ENCODE measurements at regions not wholly inside any gene's neighbourhood (a gene's known extent, or its start where the extent isn't known, plus 50 kb on each side); places are given as distances from the start of the nearest gene placed in this dataset.

GRCh38 chr14:87080146-87080545 lies 912.8 kb downstream of the GALC start:
- no peak for DNase-seq

- DNase-seq, result no peak
Observed at GRCh38 chr14:87079416-87079815, 913.6 kb downstream of the GALC start.

DNA sequence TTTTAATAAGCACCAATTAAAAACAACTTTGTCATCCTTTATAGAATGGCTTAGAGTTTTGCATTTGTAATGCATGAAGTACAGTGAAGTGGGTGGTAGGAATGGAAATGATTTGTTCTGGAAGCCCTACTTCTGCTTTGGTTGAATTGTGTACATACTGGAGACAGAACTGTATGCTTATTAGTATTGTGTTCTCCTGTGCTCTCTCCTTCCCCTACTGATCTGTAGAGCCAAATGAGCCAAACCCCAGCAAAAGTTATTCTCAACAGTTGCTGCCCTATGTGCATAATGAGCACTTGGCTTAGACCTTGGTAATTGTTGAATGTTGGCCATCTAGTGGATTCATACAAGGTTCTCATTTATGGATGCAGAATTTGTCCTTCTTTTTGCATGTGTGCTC lies 916.1 kb downstream of the GALC start:
- DNase-seq, result no peak

GRCh38 chr14:87076146-87076545 lies 916.8 kb downstream of the GALC start:
- no peak for DNase-seq

DNA sequence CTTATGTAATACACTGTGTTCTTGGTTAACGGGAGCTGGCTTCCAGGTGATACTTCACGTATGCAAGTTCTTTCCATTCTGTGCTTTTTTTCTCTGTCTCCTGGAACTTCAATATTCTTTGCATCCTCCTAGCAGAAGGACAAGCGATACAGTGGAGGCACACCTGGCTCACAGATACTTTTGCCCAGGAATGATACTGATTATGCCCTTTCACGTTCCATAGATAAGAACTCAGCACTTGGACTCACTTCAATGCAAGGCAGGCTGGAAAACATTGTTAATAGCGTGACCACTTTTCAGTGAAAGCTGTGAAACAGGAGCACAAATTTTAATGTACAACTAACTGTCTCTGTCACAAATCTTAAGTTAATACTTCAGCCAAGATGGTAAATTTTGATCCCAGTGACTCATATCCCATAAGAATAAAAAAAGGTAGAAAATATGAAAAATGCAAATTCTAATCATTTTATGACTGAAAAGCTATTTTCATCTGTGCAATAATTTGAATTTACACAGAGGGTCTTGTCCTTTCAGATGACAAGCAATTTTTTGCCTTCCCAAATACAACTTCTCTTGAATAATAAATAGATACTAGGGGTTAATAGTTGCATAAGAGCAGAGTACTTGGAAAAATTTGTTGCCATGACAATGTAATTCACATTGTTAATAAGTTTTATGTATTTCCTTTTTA lies 919.0 kb downstream of the GALC start:
- DNase-seq, result no peak

DNA sequence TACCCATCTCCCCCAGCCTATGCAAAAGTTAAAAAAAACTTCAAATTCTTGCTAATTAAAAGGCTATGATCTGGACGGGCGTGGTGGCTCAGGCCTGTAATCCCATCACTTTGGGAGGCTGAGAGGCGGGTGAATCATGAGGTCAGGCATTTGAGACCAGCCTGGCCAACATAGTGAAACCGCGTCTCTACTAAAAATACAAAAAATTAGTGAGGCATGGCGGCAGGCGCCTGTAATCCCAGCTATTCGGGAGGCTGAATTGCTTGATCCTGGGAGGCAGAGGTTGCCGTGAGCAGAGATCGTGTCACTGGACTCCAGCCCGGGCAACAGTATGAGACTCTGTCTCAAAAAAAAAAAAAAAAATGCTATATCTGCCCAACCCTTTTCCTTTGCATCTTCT lies 925.4 kb downstream of the GALC start:
- DNase-seq, result no peak

DNA sequence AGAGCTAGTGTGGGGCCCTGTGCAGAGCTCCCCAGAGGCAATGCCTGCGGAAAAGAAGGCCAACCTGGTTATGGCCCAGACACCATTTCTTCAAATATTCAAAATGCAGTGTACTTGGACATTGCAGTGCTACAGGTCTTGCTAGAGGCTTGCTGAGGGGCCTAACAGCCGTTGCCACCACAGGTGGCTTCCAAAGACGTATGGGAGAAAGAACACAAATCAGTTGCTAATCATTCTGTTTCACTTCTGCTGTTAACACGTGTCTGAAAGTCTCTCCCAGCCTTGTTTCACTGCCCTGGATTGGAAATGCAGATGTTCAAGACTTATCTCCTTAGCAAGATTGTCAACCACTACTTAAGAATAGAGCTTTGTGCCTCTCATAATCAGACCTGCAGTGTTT lies 925.9 kb downstream of the GALC start:
- DNase-seq, result no peak

DNA sequence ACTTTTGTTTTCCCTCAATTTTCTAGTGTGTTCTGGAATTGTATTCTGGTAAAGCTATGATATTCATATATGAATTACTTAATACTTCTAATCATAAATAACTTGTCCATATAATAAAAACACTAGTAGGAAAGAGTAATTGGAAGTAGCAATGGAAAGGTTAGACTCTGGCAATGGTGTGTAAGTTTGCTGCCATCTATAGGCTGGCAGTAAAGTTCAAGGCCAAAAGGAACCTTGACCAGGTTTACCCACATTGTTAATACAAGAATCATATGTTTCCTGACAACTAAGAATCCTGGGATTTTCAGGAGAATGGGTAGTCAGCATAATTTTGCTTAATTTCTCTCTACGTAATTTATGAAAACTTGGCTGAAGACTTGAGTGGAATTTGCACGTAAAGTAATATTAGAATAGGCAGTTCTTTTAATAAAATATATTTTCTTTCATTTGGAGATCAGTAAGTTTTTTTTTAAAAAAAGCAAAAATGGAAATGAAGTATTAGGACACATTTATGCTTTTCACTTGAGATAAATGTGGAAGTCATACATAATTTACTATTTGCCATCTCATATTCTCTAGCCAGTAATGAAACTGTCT lies 926.7 kb downstream of the GALC start:
- DNase-seq, result no peak

- DNase-seq, result no peak
Observed at GRCh38 chr14:87065366-87065765, 927.6 kb downstream of the GALC start.

DNA sequence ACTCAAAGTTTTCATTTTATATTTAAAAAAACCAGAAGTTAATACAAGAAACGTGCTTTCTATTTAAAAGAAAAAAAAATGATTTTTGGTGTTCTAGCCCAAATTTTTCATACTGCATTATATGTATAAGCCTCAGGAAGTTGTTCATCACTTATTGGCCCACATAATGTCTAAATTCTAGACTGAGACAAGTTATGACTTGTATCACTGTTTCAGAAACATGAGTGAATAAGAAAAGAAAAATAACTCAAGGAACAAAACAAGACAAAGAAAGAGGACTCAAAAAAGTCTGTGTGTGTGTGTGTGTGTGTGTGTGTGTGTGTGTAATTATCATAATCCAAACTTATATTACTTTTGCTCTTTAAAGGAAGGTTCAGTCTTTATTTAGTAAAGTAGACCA lies 929.8 kb downstream of the GALC start:
- DNase-seq, result no peak

DNA sequence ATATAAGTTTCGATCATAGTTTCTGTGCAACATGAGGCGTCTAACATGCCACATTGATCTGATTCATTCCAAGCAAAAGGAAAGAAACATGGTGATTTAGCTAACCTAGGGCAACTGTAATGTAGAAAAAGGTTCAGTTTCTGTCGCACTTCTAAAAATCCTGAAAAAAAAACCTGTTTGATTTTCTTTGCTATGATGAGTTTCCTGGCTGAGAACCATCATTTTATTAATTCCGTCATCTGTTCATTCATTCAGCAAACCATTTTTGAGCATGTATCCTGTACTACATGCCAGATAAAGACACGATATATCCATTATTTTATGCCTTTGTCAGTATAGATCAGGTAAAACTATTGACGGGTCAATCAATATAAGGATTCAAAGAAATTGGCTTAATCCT lies 932.6 kb downstream of the GALC start:
- DNase-seq, result no peak

DNA sequence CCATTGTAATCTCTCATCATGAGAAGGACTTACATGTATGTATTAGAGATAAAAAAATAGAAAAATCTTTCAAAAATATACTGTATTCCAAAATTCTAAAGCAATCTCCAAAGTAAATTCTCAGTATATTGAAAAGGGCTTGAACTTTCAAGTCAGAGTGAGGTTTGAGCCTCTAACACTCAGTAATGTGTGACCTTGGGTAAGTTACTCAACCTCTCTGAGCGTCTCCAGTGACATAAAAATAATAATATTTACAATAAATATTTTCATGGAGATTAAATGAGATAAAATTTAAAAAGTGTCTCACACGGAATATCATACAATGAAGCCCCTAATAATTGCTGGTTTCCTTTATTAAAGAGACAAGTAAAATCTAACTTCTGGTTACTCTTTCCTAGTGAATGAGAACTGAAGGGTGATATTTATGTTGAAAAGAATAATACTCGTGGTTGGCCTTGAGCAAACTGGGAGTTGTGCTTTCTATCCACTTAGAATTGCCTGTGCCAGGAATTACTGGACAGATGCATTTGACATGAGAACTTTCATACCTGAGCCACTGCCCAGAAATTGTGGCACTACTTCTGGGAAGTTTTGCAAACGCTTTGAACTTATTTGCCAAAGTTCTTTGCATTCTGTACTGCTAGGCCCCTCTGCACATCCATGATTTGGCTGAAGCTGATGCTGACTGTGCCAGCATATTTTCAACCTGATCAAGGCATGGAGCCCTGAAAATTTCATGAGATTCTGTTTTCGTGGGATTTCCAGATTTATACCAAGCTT lies 933.7 kb downstream of the GALC start:
- DNase-seq, result no peak

DNA sequence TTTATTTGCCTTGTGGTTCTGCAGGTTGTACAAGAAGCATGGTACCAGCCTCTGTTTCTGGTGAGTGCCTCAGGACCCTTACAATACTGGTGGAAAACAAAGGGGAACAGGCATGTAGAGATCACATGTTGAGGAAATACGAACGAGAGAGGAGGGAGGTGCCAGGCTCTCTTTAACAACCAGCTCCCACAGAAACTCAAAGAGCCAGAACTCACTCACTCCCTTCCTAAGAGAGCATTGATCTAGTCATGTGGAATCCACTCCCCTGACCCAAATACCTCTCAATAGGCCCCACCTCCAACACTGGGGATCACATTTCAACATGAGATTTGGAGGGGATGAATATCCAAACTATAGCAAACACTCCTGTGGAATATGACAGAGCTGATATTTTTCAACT lies 938.0 kb downstream of the GALC start:
- DNase-seq, result no peak

- DNase-seq, result no peak
Observed at GRCh38 chr14:87052646-87053225, 940.2 kb downstream of the GALC start.

GRCh38 chr14:87050421-87050820 lies 942.6 kb downstream of the GALC start:
- no peak for DNase-seq

DNA sequence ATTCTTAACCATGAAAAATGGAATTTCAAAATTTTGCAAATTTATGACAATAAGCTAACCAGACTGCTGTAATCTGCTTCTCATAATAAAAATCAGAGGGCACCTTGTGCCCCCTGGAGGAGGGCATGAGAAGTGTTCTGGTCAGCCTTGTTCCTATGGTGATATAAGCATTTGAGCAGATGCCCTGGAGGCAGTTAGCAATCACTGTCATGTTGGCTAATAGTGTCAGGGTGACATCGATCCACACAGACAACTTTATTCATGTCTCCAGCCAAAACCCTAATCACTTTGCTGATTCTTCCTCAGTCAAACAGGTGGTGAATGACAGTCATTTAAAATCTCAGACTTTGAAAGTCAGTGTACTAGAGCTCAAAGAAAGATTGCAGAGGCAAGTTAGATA lies 943.0 kb downstream of the GALC start:
- no peak for DNase-seq

DNA sequence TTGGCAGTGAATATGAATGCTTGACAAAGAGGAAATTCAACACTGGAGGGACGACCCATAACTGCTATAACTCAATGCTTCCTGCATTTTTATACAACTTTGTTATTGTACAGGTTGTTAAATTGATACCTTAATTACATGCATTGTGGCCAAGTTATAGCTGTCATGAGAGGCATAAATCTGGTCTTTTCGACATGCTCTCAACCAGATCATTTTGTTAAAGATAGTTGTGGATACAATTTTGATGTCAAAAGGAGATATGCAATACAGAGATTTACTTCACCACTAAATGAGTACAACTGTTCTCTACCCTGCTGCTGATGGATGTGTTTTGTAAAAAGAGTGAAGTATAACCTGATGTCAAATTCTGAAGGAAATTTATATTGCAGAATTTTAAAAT lies 946.0 kb downstream of the GALC start:
- no peak for DNase-seq

DNA sequence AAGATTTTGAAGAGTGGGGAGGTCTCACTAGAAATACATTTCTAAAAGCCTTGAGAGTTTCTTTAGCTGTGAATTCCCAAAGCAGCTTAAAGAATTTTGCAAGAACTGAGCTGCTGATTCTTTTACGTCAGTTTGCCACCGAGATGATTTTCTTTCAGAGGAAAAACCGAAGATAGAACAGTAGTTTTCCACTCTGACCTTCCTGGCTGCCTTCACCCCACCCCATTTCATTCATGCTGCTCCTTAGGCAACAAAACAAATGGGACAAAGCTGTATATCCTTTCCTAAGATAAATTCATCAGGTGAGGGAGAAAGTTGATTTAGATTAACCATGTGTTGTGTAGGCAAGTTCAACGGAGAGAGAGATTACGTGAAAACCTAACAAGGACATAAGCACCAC lies 947.0 kb downstream of the GALC start:
- DNase-seq, result no peak

DNA sequence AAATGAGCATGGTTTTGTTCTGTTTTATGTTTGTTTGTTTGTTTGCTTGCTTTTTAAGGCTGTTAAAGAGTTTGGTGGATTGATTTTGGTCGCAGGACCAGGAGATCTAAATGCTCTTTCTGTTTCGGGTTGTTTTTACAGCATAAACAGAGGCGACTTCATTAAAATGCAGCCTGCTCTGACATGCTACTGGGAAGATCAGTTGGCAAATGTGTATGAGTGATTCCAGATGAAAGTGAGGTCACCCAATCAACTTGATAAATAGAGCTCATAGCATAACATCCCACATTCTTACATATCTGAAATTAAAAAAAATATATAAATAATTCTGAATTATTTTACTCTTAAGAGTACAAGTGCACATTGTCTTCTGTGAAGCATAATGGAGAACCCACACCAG lies 947.7 kb downstream of the GALC start:
- DNase-seq, result no peak

DNA sequence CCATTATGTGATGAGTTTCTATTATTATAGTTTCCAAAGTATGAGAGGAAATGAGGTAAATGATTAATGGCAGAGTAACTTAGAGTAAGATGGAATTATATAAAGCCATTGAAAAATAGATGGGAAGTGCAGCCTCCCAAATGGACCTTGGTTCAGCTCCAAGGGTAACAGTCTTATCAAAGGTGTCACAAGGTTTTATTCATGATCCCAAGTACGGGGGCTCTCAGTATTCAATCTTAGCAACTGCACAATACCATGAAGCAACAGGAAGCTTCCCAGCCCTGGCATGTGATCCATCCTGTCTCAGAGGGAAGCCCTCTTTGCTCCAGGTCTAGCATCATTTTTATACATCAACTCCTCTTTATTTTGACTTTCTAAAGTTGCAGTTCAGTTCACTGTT lies 948.2 kb downstream of the GALC start:
- no peak for DNase-seq

- DNase-seq, result no peak
Observed at GRCh38 chr14:87043667-87044200, 949.2 kb downstream of the GALC start.

GRCh38 chr14:87042354-87042753 lies 950.6 kb downstream of the GALC start:
- no peak for DNase-seq

DNA sequence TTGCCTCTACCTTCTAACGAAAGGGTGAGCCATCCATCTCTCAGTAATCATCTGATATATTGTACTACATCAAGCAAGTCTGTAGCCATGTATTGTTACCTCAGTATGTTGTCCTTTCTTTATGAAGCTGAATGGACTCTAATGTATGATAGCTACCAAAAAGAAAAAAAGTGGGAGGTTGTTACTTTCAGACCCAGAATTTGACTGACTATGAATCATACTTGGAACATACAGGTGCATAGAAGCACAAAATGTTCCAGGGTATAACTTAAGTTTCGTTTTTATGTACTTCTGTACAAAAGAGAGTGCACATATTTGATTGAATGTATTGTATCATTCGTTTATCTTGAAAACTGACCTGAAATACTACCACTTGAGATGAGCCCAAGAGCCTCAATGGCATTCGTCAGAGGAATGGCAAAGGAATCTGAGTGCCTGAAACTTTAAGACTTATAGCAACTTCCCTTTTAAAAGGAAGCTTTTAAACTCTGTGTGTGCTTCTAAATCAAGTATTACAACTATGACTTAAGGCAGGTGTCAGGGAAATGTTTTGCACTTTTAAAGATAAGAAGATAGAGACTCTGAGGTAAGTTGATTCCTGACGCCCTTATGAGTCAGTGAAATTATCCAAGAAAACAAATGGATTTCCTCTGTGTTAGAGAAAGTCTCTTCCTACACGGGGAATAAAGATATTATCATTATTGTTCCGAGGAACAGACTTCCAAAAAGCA lies 951.5 kb downstream of the GALC start:
- no peak for DNase-seq
